ENCODE measurements at regions not wholly inside any gene's neighbourhood (a gene's known extent, or its start where the extent isn't known, plus 50 kb on each side); places are given as distances from the start of the nearest gene placed in this dataset.

DNA sequence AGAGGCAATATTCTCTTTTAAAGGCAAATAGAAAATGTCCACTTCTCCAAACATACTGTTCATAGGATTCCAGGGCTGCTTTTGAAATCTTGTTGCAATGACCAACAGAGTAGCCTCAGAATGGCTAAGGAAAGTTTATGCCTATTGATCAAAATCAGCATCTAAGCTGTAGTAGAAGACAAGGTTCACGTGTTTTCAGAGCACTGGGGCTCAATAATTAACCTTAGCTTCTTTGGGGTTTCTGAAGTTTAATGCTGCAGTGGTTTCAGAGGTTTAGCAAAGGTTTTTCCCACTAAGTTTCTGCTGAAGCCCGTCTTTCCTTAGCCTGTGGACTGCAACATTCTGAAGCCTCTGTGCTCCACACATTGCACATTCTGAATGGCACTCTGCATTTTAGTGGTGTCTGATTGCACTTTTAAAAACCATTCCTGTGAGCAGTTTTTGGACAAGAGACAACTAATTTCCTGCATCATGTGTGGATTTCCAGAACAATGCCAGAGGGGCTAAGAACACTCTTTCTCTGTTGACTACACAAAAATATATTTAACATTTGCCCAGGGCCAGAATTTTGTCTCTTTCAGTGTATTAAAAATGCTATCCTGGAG, 342.5 kb downstream of the PTEN start:
- DNase-seq (ENCODE audit: low read depth in 1 of 2, low spot score in 1 of 2), result peak in 1 of 2 donors; percentile 15
- H3K9me3 ChIP-seq (ENCODE audit: low read depth), result no peaks in the 10 kb centered on the region
- TF ChIP-seq, protein P1, sequence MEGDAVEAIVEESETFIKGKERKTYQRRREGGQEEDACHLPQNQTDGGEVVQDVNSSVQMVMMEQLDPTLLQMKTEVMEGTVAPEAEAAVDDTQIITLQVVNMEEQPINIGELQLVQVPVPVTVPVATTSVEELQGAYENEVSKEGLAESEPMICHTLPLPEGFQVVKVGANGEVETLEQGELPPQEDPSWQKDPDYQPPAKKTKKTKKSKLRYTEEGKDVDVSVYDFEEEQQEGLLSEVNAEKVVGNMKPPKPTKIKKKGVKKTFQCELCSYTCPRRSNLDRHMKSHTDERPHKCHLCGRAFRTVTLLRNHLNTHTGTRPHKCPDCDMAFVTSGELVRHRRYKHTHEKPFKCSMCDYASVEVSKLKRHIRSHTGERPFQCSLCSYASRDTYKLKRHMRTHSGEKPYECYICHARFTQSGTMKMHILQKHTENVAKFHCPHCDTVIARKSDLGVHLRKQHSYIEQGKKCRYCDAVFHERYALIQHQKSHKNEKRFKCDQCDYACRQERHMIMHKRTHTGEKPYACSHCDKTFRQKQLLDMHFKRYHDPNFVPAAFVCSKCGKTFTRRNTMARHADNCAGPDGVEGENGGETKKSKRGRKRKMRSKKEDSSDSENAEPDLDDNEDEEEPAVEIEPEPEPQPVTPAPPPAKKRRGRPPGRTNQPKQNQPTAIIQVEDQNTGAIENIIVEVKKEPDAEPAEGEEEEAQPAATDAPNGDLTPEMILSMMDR (IDR thresholded peaks at IDR 0.05; ENCODE audit: low read depth, low read length), result no peak

GRCh38 chr10:88207121-88207546, 343.7 kb downstream of the PTEN start:
- TF ChIP-seq, protein P1 (IDR thresholded peaks at IDR 0.05; ENCODE audit: low read depth, low read length), result no peak
- DNase-seq (ENCODE audit: low read depth in 1 of 2, low spot score in 1 of 2), result no peak
- Histone ChIP-seq H3K9me3 (ENCODE audit: low read depth) (no peaks in the 10 kb centered on the region), H3K27ac (no peak overlapping the region), H3K27me3 (no peaks in the 10 kb centered on the region), H3K36me3 (no peaks in the 10 kb centered on the region), H3K4me1 (ENCODE audit: low read depth) (peaks cover 34% of the 10 kb centered on the region), H3K4me3 (no peak overlapping the region)

More for the DNA sequence above, 342.5 kb downstream of the PTEN start:
- Histone ChIP-seq H3K4me1 (ENCODE audit: low read depth) (peaks cover 34% of the 10 kb centered on the region), H3K27ac (no peak overlapping the region), H3K27me3 (no peaks in the 10 kb centered on the region), H3K36me3 (no peaks in the 10 kb centered on the region), H3K4me3 (no peak overlapping the region)

DNA sequence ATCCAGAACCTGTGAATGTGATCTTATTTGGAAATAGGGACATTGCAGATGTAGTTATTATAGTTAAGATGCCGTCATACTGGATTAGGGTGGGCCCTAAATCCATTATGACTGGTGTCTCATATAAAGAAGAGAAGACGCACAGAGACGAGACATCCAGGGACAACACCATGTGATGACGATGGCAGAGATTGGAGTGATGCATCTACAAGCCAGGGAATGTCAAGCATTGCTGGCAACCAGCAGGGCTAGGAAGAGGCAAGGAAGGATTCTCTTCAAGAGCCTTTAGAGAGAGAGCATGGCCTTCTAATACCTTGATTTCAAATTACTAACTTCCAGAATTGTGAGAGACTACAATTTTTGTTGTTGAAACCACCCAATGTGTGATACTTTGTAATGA, 345.8 kb downstream of the PTEN start:
- Histone ChIP-seq H3K36me3 (no peaks in the 10 kb centered on the region), H3K4me3 (no peak overlapping the region), H3K27me3 (no peaks in the 10 kb centered on the region), H3K9me3 (ENCODE audit: low read depth) (no peaks in the 10 kb centered on the region), H3K4me1 (ENCODE audit: low read depth) (peaks cover 25% of the 10 kb centered on the region), H3K27ac (no peak overlapping the region)
- TF ChIP-seq, protein P1 (IDR thresholded peaks at IDR 0.05; ENCODE audit: low read depth, low read length), result no peak
- DNase-seq (ENCODE audit: low read depth in 1 of 2, low spot score in 1 of 2), result no peak

- TF ChIP-seq, protein P1 (IDR thresholded peaks at IDR 0.05; ENCODE audit: low read depth, low read length), result no peak
- no peak overlapping the region for H3K27ac ChIP-seq
Measured at GRCh38 chr10:88209837-88210561, 346.6 kb downstream of the PTEN start.

GRCh38 chr10:88211230-88211629, 347.8 kb downstream of the PTEN start:
- Histone ChIP-seq H3K4me3 (no peak overlapping the region), H3K27me3 (no peaks in the 10 kb centered on the region), H3K4me1 (ENCODE audit: low read depth) (peaks cover 7% of the 10 kb centered on the region), H3K9me3 (ENCODE audit: low read depth) (no peaks in the 10 kb centered on the region), H3K27ac (no peak overlapping the region), H3K36me3 (no peaks in the 10 kb centered on the region)
- DNase-seq (ENCODE audit: low read depth in 1 of 2, low spot score in 1 of 2), result no peak
- TF ChIP-seq, protein P1 (IDR thresholded peaks at IDR 0.05; ENCODE audit: low read depth, low read length), result no peak

More at GRCh38 chr10:88209837-88210561, 346.6 kb downstream of the PTEN start:
- Histone ChIP-seq H3K36me3 (no peaks in the 10 kb centered on the region), H3K27me3 (no peaks in the 10 kb centered on the region), H3K4me1 (ENCODE audit: low read depth) (peaks cover 19% of the 10 kb centered on the region), H3K4me3 (no peak overlapping the region), H3K9me3 (ENCODE audit: low read depth) (no peaks in the 10 kb centered on the region)
- DNase-seq (ENCODE audit: low read depth in 1 of 2, low spot score in 1 of 2), result peak in 1 of 2 donors; percentile 29
